ENCODE measurements at regions not wholly inside any gene's neighbourhood (a gene's known extent, or its start where the extent isn't known, plus 50 kb on each side); places are given as distances from the start of the nearest gene placed in this dataset.

DNA sequence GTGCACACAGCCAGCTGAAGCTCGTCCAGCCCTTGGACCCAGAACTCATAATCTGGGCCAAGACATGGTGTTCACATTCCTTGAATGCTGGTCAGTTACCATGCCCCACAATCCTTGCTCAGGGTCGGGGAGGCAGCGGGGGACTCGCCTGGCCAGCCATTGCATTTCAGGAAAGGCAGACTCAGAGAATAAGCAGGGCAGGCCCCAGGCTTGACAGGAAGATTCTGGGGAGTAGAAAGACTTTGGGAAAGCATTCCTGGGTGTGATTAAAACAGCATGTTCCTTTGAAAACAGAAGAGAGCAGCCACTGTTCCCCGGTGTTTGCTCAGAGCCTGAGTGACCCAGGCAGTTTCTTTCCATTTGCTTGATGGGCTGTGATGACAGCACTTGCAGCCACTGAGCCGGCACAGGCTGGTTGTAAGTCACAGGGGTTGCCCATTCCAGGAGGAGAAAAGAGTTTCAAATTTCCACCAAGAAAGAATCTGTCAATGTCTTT lies 473.7 kb downstream of the TYW1 start:
- Histone ChIP-seq H3K27ac (ENCODE audit: insufficient read depth, low read length) (no peak overlapping the region), H3K27me3 (ENCODE audit: control insufficient read depth, insufficient read depth, low read length) (no peaks in the 10 kb centered on the region), H2AFZ (ENCODE audit: low read length) (no peak overlapping the region), H3K9ac (ENCODE audit: insufficient read depth, low read length) (no peak overlapping the region), H3K4me3 (replicated peaks in 1 of 4; ENCODE audit: control extremely low read depth in 1 of 4, insufficient read depth in 1 of 4, low read depth in 3 of 4, low read length in 4 of 4) (no peak overlapping the region), H3K79me2 (ENCODE audit: control insufficient read depth, insufficient read depth, low read length) (no peaks in the 10 kb centered on the region), H3K36me3 (ENCODE audit: control insufficient read depth, insufficient read depth, low read length) (no peaks in the 10 kb centered on the region), H4K20me1 (ENCODE audit: control insufficient read depth, extremely low read depth, insufficient read depth, low read length) (no peaks in the 10 kb centered on the region), H3K4me2 (ENCODE audit: extremely low read depth, insufficient read depth, low read length) (no peak overlapping the region), H3K9me3 (ENCODE audit: control insufficient read depth, insufficient read depth, low read depth, low read length) (peaks cover 2% of the 10 kb centered on the region), H3K4me1 (ENCODE audit: control insufficient read depth, extremely low read depth, insufficient read depth, low read length) (no peaks in the 10 kb centered on the region)
- no peak for TF ChIP-seq CTCF (conservative IDR thresholded peaks at IDR 0.05 in 1 of 2, IDR thresholded peaks at IDR 0.05 in 1 of 2; ENCODE audit: low read depth in 1 of 2, low read length in 2 of 2)
- TF ChIP-seq EZH2 (IDR thresholded peaks at IDR 0.05; ENCODE audit: low read length, missing control alignments): no peak
- no peak for DNase-seq (ENCODE audit: low read depth in 2 of 2)

GRCh38 chr7:67475293-67475692 lies 478.7 kb downstream of the TYW1 start:
- peaks cover 2% of the 10 kb centered on the region for H3K9me3 ChIP-seq (ENCODE audit: control insufficient read depth, insufficient read depth, low read depth, low read length)
- no peaks in the 10 kb centered on the region for H4K20me1 ChIP-seq (ENCODE audit: control insufficient read depth, extremely low read depth, insufficient read depth, low read length)
- H3K79me2 ChIP-seq (ENCODE audit: control insufficient read depth, insufficient read depth, low read length): no peaks in the 10 kb centered on the region
- no peaks in the 10 kb centered on the region for H3K4me1 ChIP-seq (ENCODE audit: control insufficient read depth, extremely low read depth, insufficient read depth, low read length)
- TF ChIP-seq CTCF (conservative IDR thresholded peaks at IDR 0.05 in 1 of 2, IDR thresholded peaks at IDR 0.05 in 1 of 2; ENCODE audit: low read depth in 1 of 2, low read length in 2 of 2) (no peak), EZH2 (IDR thresholded peaks at IDR 0.05; ENCODE audit: low read length, missing control alignments) (no peak)
- no peak overlapping the region for H3K9ac ChIP-seq (ENCODE audit: insufficient read depth, low read length)
- H3K27me3 ChIP-seq (ENCODE audit: control insufficient read depth, insufficient read depth, low read length): no peaks in the 10 kb centered on the region
- H3K4me3 ChIP-seq (replicated peaks in 1 of 4; ENCODE audit: control extremely low read depth in 1 of 4, insufficient read depth in 1 of 4, low read depth in 3 of 4, low read length in 4 of 4): no peak overlapping the region
- no peaks in the 10 kb centered on the region for H3K36me3 ChIP-seq (ENCODE audit: control insufficient read depth, insufficient read depth, low read length)
- no peak overlapping the region for H3K27ac ChIP-seq (ENCODE audit: insufficient read depth, low read length)
- no peak overlapping the region for H3K4me2 ChIP-seq (ENCODE audit: extremely low read depth, insufficient read depth, low read length)
- H2AFZ ChIP-seq (ENCODE audit: low read length): no peak overlapping the region
- DNase-seq (ENCODE audit: low read depth in 2 of 2): no peak

- no peaks in the 10 kb centered on the region for H3K36me3 ChIP-seq (ENCODE audit: control insufficient read depth, insufficient read depth, low read length)
- H4K20me1 ChIP-seq (ENCODE audit: control insufficient read depth, extremely low read depth, insufficient read depth, low read length): no peaks in the 10 kb centered on the region
- H3K4me1 ChIP-seq (ENCODE audit: control insufficient read depth, extremely low read depth, insufficient read depth, low read length): no peaks in the 10 kb centered on the region
- DNase-seq (ENCODE audit: low read depth in 2 of 2): no peak
- no peaks in the 10 kb centered on the region for H3K27me3 ChIP-seq (ENCODE audit: control insufficient read depth, insufficient read depth, low read length)
- H2AFZ ChIP-seq (ENCODE audit: low read length): no peak overlapping the region
- no peak overlapping the region for H3K4me2 ChIP-seq (ENCODE audit: extremely low read depth, insufficient read depth, low read length)
- no peak overlapping the region for H3K27ac ChIP-seq (ENCODE audit: insufficient read depth, low read length)
- no peak overlapping the region for H3K4me3 ChIP-seq (replicated peaks in 1 of 4; ENCODE audit: control extremely low read depth in 1 of 4, insufficient read depth in 1 of 4, low read depth in 3 of 4, low read length in 4 of 4)
- no peaks in the 10 kb centered on the region for H3K79me2 ChIP-seq (ENCODE audit: control insufficient read depth, insufficient read depth, low read length)
- peaks cover 2% of the 10 kb centered on the region for H3K9me3 ChIP-seq (ENCODE audit: control insufficient read depth, insufficient read depth, low read depth, low read length)
- TF ChIP-seq CTCF (conservative IDR thresholded peaks at IDR 0.05 in 1 of 2, IDR thresholded peaks at IDR 0.05 in 1 of 2; ENCODE audit: low read depth in 1 of 2, low read length in 2 of 2): no peak
- no peak for TF ChIP-seq EZH2 (IDR thresholded peaks at IDR 0.05; ENCODE audit: low read length, missing control alignments)
- no peak overlapping the region for H3K9ac ChIP-seq (ENCODE audit: insufficient read depth, low read length)
These were observed 481.4 kb downstream of the TYW1 start for GRCh38 chr7:67478066-67478465.

All from fibroblast of lung (primary cell).